HepG2 (cell line): ENCODE measurements at regions not wholly inside any gene's neighbourhood (a gene's known extent, or its start where the extent isn't known, plus 50 kb on each side); places are given as distances from the start of the nearest gene placed in this dataset.

Experiments used
- AGO1 ChIP-seq: fragments of 200-400 bp; formaldehyde crosslinking; IDR thresholded peaks from 2 replicates; pipeline ENCODE4 v1.6.1; 2017; ENCODE audit warnings: mild to moderate bottlenecking, low read depth, low read length, moderate library complexity; ENCODE audit not compliant: poor library complexity, severe bottlenecking
- EEA1 ChIP-seq: sonication (generic); formaldehyde crosslinking; IDR thresholded peaks from 2 replicates; pipeline ENCODE4 v1.5.1; 2020; ENCODE audit warnings: mild to moderate bottlenecking, missing genetic modification reagents, borderline replicate concordance
- ETV6 ChIP-seq: sonication (generic); formaldehyde crosslinking; conservative IDR thresholded peaks from 2 replicates; pipeline ENCODE4 v1.4.0; 2020; ENCODE audit warnings: missing genetic modification reagents
- FOXA1 ChIP-seq, 2 experiments: fragments of 450-650 bp in 1 of 2; sonication (generic) in 1 of 2; formaldehyde crosslinking in 1 of 2; IDR thresholded peaks; 2 replicates each; pipeline versions ENCODE4 v1.4.0 to v1.6.1; 2016 to 2020; ENCODE audit warnings: missing genetic modification reagents in 1 of 2
- KDM5A ChIP-seq: fragments of 200-600 bp; sonication (generic); IDR thresholded peaks from 2 replicates; pipeline ENCODE4 v1.7.0; 2018; ENCODE audit warnings: antibody characterized with exemption, mild to moderate bottlenecking, low read length, borderline replicate concordance
- KLF11 ChIP-seq: IDR thresholded peaks from 2 replicates; pipeline ENCODE4 v1.6.1; 2016; ENCODE audit warnings: missing compliant biosample characterization
- KMT2B ChIP-seq: IDR thresholded peaks from 2 replicates; pipeline ENCODE4 v1.6.1; 2016; ENCODE audit warnings: missing genetic modification reagents, missing compliant biosample characterization
- MBNL3 ChIP-seq: fragments of 250-450 bp; sonication (Bioruptor Pico); conservative IDR thresholded peaks from 2 replicates; pipeline ENCODE4 v1.8.0; 2022; ENCODE audit warnings: mild to moderate bottlenecking, inconsistent platforms
- MEIS2 ChIP-seq: sonication (generic); formaldehyde crosslinking; IDR thresholded peaks from 2 replicates; pipeline ENCODE4 v1.9.0; 2021; ENCODE audit warnings: mild to moderate bottlenecking, missing genetic modification reagents
- NCOA1 ChIP-seq: sonication (generic); formaldehyde crosslinking; IDR thresholded peaks from 2 replicates; pipeline ENCODE4 v1.9.0; 2021; ENCODE audit warnings: missing genetic modification reagents
- PBX2 ChIP-seq: IDR thresholded peaks from 2 replicates; pipeline ENCODE4 v1.6.1; 2016; ENCODE audit warnings: control low read depth
- PITX1 ChIP-seq: sonication (generic); formaldehyde crosslinking; IDR thresholded peaks from 2 replicates; pipeline ENCODE4 v1.5.1; 2020; ENCODE audit warnings: mild to moderate bottlenecking, missing genetic modification reagents
- SMAD3 ChIP-seq: sonication (generic); formaldehyde crosslinking; IDR thresholded peaks from 2 replicates; pipeline ENCODE4 v1.4.0; 2020; ENCODE audit warnings: missing genetic modification reagents
- SP4 ChIP-seq: sonication (generic); formaldehyde crosslinking; IDR thresholded peaks from 2 replicates; pipeline ENCODE4 v1.8.1; 2023; ENCODE audit warnings: mild to moderate bottlenecking, missing genetic modification reagents
- TFAP4 ChIP-seq: sonication (generic); IDR thresholded peaks from 2 replicates; pipeline ENCODE4 v1.6.1; 2016; ENCODE audit warnings: low read depth, borderline replicate concordance
- ZBTB40 ChIP-seq, 2 experiments: fragments of 450-650 bp in 1 of 2; sonication (generic) in 1 of 2; formaldehyde crosslinking in 1 of 2; IDR thresholded peaks; 2 replicates each; pipeline versions ENCODE4 v1.6.1 to v1.8.0; 2016 to 2022; ENCODE audit warnings: antibody characterized with exemption in 1 of 2, mild to moderate bottlenecking in 1 of 2, missing genetic modification reagents in 1 of 2
- ZMYM2 ChIP-seq: sonication (generic); formaldehyde crosslinking; IDR thresholded peaks from 2 replicates; pipeline ENCODE4 v1.8.0; 2022; ENCODE audit warnings: mild to moderate bottlenecking, missing genetic modification reagents
- ZNF34 ChIP-seq: sonication (generic); formaldehyde crosslinking; IDR thresholded peaks from 2 replicates; pipeline ENCODE4 v1.4.0; 2020; ENCODE audit warnings: mild to moderate bottlenecking, missing genetic modification reagents, borderline replicate concordance
- ZNF550 ChIP-seq: sonication (generic); formaldehyde crosslinking; IDR thresholded peaks from 2 replicates; pipeline ENCODE4 v1.4.0; 2020; ENCODE audit warnings: mild to moderate bottlenecking, missing genetic modification reagents, borderline replicate concordance
- ZNF619 ChIP-seq: sonication (generic); formaldehyde crosslinking; IDR thresholded peaks from 2 replicates; pipeline ENCODE4 v1.4.0; 2020; ENCODE audit warnings: mild to moderate bottlenecking, missing genetic modification reagents
- ZNF644 ChIP-seq: IDR thresholded peaks from 2 replicates; pipeline ENCODE4 v1.6.1; 2016; ENCODE audit warnings: low read depth
- ZSCAN9 ChIP-seq: IDR thresholded peaks from 2 replicates; pipeline ENCODE4 v1.6.1; 2016; ENCODE audit warnings: borderline replicate concordance

- TF ChIP-seq ZBTB40 (IDR thresholded peaks at IDR 0.05): no peak
- TF ChIP-seq ZBTB40 (CRISPR knock-in tag; IDR thresholded peaks at IDR 0.05): no peak
- 0 out of 2 replicates have a peak, but pooled peaks have one; percentile 31 for TF ChIP-seq ZNF619 (CRISPR knock-in tag)
- no peak for TF ChIP-seq KLF11 (CRISPR knock-in tag)
- TF ChIP-seq ZNF550: no peak
- TF ChIP-seq AGO1: no peak
- no peak for TF ChIP-seq ZNF644
- TF ChIP-seq ETV6: no peak
- no peak for TF ChIP-seq ZMYM2
- no peak for TF ChIP-seq FOXA1 (IDR thresholded peaks at IDR 0.05)
- TF ChIP-seq FOXA1 (CRISPR knock-in tag; IDR thresholded peaks at IDR 0.05): no peak
- TF ChIP-seq ZNF34 (CRISPR knock-in tag): 0 out of 2 replicates have a peak, but pooled peaks have one; percentile 39
- no peak for TF ChIP-seq MEIS2 (CRISPR knock-in tag)
- TF ChIP-seq ZSCAN9: no peak
- peak; percentile 3; the same call in 1 of the 2 replicates for TF ChIP-seq SMAD3 (CRISPR knock-in tag)
- TF ChIP-seq TFAP4: no peak
- TF ChIP-seq KMT2B (CRISPR knock-in tag): no peak
- TF ChIP-seq PBX2 (CRISPR knock-in tag): no peak
- TF ChIP-seq EEA1 (CRISPR knock-in tag): 0 out of 2 replicates have a peak, but pooled peaks have one; percentile 59
- TF ChIP-seq KDM5A: no peak
- 0 out of 2 replicates have a peak, but pooled peaks have one; percentile 13 for TF ChIP-seq PITX1 (CRISPR knock-in tag)
- TF ChIP-seq NCOA1 (CRISPR knock-in tag): no peak
- peak; percentile 48 for TF ChIP-seq SP4 (CRISPR knock-in tag)
- no peak for TF ChIP-seq MBNL3 (CRISPR knock-in tag)
These were observed 86.3 kb downstream of the SEMA4F start (continued) for GRCh38 chr2:74740395-74740740.
